ENCODE measurements at regions not wholly inside any gene's neighbourhood (a gene's known extent, or its start where the extent isn't known, plus 50 kb on each side); places are given as distances from the start of the nearest gene placed in this dataset.

DNA sequence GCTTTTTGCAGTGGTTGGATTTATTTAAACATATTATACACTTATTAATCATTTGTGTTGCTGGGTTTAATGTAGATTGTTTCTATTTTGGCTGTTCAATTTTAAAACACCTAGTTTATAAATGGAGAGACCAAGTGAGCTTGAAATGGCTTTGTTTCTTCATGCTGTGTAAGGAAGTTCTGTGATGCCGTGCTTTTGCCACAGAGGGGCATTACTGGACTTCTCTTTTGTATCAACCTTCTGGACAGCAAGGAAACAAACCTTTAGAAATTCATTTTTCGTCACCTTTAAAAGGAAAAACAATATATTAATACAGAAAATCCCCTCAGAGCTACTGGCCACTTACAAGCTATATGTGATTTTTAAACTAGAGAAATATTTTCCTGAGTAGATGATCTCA, 81.9 kb downstream of the DMRTA1 start:
- Histone ChIP-seq H3F3A (ENCODE audit: insufficient read depth, low read length, poor library complexity, severe bottlenecking) (no peaks in the 10 kb centered on the region), H3K27ac (ENCODE audit: low read length) (no peak overlapping the region), H3K9me3 (ENCODE audit: low read length) (no peaks in the 10 kb centered on the region), H3K36me3 (ENCODE audit: insufficient read depth, low read length) (no peaks in the 10 kb centered on the region), H3K79me2 (replicated peaks; ENCODE audit: insufficient read depth, low read length) (no peaks in the 10 kb centered on the region), H2AFZ (ENCODE audit: low read depth, low read length) (no peak overlapping the region), H3K4me2 (ENCODE audit: low read length) (no peak overlapping the region), H3K27me3 (ENCODE audit: insufficient read depth, low read depth, low read length) (no peaks in the 10 kb centered on the region), H3K4me3 (ENCODE audit: low read length) (no peak overlapping the region), H3K9me2 (ENCODE audit: insufficient read depth, low read length) (no peaks in the 10 kb centered on the region), H4K20me1 (ENCODE audit: insufficient read depth) (no peaks in the 10 kb centered on the region), H3K9ac (ENCODE audit: low read length) (no peak overlapping the region)
- TF ChIP-seq POLR2AphosphoS5 (IDR thresholded peaks at IDR 0.05) (no peak), RAD21 (conservative IDR thresholded peaks at IDR 0.05) (peak; percentile 75), SMC3 (conservative IDR thresholded peaks at IDR 0.05; ENCODE audit: poor library complexity) (peak; percentile 69)
- TF ChIP-seq, protein P1, sequence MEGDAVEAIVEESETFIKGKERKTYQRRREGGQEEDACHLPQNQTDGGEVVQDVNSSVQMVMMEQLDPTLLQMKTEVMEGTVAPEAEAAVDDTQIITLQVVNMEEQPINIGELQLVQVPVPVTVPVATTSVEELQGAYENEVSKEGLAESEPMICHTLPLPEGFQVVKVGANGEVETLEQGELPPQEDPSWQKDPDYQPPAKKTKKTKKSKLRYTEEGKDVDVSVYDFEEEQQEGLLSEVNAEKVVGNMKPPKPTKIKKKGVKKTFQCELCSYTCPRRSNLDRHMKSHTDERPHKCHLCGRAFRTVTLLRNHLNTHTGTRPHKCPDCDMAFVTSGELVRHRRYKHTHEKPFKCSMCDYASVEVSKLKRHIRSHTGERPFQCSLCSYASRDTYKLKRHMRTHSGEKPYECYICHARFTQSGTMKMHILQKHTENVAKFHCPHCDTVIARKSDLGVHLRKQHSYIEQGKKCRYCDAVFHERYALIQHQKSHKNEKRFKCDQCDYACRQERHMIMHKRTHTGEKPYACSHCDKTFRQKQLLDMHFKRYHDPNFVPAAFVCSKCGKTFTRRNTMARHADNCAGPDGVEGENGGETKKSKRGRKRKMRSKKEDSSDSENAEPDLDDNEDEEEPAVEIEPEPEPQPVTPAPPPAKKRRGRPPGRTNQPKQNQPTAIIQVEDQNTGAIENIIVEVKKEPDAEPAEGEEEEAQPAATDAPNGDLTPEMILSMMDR (IDR thresholded peaks at IDR 0.05; ENCODE audit: poor library complexity, severe bottlenecking) = peak; percentile 65

DNA sequence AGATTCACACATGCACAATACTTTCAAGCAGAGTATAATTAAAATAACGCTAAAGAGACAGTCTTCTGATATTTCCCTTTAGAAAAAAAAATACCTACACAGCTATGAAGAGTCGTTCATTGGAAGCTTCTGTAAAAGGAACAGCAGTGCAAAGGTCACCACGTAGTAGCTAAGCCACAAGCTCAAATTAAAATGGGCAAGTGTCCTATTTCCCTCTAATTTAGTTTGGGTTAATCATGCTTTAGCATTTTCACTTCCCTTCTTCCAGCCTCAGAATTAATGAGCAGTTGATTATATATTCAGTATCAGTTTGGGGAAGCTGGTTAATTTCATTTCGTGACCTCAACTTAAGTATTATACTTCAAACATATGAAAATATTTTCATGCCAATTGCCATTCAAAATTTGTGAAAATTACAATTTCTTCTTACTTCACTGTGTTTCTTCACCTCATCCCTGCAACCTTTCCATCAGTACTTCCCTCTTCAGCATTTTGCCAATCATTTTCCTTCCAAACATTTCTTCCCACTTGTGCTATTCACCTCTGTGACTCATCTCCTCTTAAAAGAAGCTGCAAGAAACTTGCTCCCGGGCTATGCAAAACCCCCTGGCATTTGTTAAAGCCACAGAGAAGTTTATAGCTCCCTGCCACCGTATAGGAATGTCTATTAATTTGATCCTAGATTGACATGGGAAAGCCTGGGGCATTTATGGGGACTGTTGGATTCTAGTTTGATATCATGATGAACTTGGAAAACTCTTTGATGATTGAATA, 83.0 kb downstream of the DMRTA1 start:
- no peaks in the 10 kb centered on the region for H3K9me3 ChIP-seq (ENCODE audit: low read length)
- H3F3A ChIP-seq (ENCODE audit: insufficient read depth, low read length, poor library complexity, severe bottlenecking) = no peaks in the 10 kb centered on the region
- H3K27me3 ChIP-seq (ENCODE audit: insufficient read depth, low read depth, low read length) = no peaks in the 10 kb centered on the region
- no peak overlapping the region for H2AFZ ChIP-seq (ENCODE audit: low read depth, low read length)
- H3K79me2 ChIP-seq (replicated peaks; ENCODE audit: insufficient read depth, low read length) = no peaks in the 10 kb centered on the region
- no peak overlapping the region for H3K27ac ChIP-seq (ENCODE audit: low read length)
- no peak overlapping the region for H3K4me3 ChIP-seq (ENCODE audit: low read length)
- no peaks in the 10 kb centered on the region for H4K20me1 ChIP-seq (ENCODE audit: insufficient read depth)
- no peak overlapping the region for H3K9ac ChIP-seq (ENCODE audit: low read length)
- TF ChIP-seq MXI1 (conservative IDR thresholded peaks at IDR 0.05; ENCODE audit: poor library complexity, severe bottlenecking) (no peak), RAD21 (conservative IDR thresholded peaks at IDR 0.05) (no peak), EP300 (conservative IDR thresholded peaks at IDR 0.05; ENCODE audit: poor library complexity, severe bottlenecking) (no peak), SMC3 (conservative IDR thresholded peaks at IDR 0.05; ENCODE audit: poor library complexity) (no peak), TAF1 (IDR thresholded peaks at IDR 0.05; ENCODE audit: low read depth) (no peak)
- no peaks in the 10 kb centered on the region for H3K9me2 ChIP-seq (ENCODE audit: insufficient read depth, low read length)
- H3K36me3 ChIP-seq (ENCODE audit: insufficient read depth, low read length) = no peaks in the 10 kb centered on the region
- H3K4me2 ChIP-seq (ENCODE audit: low read length) = no peak overlapping the region

DNA sequence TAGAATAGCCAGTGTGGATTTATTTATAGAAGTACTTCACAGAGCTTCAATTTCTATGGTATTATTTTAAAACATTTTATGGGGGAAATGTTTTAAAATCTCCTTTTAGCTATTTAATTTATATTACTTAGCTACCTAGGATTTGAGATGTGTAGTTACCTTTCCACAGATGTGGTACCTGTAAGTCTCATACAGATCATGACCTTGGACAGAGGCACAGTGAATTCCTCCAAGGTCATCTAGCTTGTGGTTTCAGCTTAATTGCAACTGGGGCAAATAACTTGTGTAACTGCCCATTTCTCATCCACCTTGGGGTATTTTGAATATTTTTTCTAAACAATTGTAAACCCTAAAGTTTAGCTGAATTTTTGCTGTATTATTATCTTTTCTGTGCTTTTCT, 89.2 kb downstream of the DMRTA1 start:
- no peak overlapping the region for H3K9ac ChIP-seq (ENCODE audit: low read length)
- H3K9me3 ChIP-seq (ENCODE audit: low read length) = no peaks in the 10 kb centered on the region
- no peaks in the 10 kb centered on the region for H4K20me1 ChIP-seq (ENCODE audit: insufficient read depth)
- H3K4me3 ChIP-seq (ENCODE audit: low read length) = no peak overlapping the region
- H3K4me2 ChIP-seq (ENCODE audit: low read length) = no peak overlapping the region
- H3K36me3 ChIP-seq (ENCODE audit: insufficient read depth, low read length) = no peaks in the 10 kb centered on the region
- no peaks in the 10 kb centered on the region for H3K27me3 ChIP-seq (ENCODE audit: insufficient read depth, low read depth, low read length)
- no peak overlapping the region for H3K27ac ChIP-seq (ENCODE audit: low read length)
- no peaks in the 10 kb centered on the region for H3F3A ChIP-seq (ENCODE audit: insufficient read depth, low read length, poor library complexity, severe bottlenecking)
- no peak overlapping the region for H2AFZ ChIP-seq (ENCODE audit: low read depth, low read length)
- no peaks in the 10 kb centered on the region for H3K9me2 ChIP-seq (ENCODE audit: insufficient read depth, low read length)
- no peaks in the 10 kb centered on the region for H3K79me2 ChIP-seq (replicated peaks; ENCODE audit: insufficient read depth, low read length)
- no peak for TF ChIP-seq EZH2 (IDR thresholded peaks at IDR 0.05; ENCODE audit: borderline replicate concordance, insufficient read depth, low read length, poor library complexity, severe bottlenecking)
- TF ChIP-seq MXI1 (conservative IDR thresholded peaks at IDR 0.05; ENCODE audit: poor library complexity, severe bottlenecking) = no peak
- TF ChIP-seq, protein P2, sequence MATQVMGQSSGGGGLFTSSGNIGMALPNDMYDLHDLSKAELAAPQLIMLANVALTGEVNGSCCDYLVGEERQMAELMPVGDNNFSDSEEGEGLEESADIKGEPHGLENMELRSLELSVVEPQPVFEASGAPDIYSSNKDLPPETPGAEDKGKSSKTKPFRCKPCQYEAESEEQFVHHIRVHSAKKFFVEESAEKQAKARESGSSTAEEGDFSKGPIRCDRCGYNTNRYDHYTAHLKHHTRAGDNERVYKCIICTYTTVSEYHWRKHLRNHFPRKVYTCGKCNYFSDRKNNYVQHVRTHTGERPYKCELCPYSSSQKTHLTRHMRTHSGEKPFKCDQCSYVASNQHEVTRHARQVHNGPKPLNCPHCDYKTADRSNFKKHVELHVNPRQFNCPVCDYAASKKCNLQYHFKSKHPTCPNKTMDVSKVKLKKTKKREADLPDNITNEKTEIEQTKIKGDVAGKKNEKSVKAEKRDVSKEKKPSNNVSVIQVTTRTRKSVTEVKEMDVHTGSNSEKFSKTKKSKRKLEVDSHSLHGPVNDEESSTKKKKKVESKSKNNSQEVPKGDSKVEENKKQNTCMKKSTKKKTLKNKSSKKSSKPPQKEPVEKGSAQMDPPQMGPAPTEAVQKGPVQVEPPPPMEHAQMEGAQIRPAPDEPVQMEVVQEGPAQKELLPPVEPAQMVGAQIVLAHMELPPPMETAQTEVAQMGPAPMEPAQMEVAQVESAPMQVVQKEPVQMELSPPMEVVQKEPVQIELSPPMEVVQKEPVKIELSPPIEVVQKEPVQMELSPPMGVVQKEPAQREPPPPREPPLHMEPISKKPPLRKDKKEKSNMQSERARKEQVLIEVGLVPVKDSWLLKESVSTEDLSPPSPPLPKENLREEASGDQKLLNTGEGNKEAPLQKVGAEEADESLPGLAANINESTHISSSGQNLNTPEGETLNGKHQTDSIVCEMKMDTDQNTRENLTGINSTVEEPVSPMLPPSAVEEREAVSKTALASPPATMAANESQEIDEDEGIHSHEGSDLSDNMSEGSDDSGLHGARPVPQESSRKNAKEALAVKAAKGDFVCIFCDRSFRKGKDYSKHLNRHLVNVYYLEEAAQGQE (IDR thresholded peaks at IDR 0.05; ENCODE audit: borderline replicate concordance) = no peak
- TF ChIP-seq, protein P1 (IDR thresholded peaks at IDR 0.05; ENCODE audit: poor library complexity, severe bottlenecking) = no peak
- TF ChIP-seq POLR2AphosphoS5 (IDR thresholded peaks at IDR 0.05) = no peak
